MCF 10A (cell line): ENCODE measurements at regions not wholly inside any gene's neighbourhood (a gene's known extent, or its start where the extent isn't known, plus 50 kb on each side); places are given as distances from the start of the nearest gene placed in this dataset.

Source experiments
- BruUV-seq: library from RNA; stranded (reverse); fragments of 400-500 nt; replicated peaks from 2 replicates; lab custom pipeline; 2021; lab: Mats Ljungman, UMichigan
- CTCF ChIA-PET: fragments of 300-600 bp; sonication (Branson Sonifier 250); formaldehyde crosslinking; extraction: SDS; loops from one replicate; lab custom pipeline; 2021; ENCODE audit warnings: antibody characterized with exemption, inconsistent platforms; lab: Yijun Ruan, JAX
- POLR2A ChIA-PET: fragments of 300-600, 350-650 bp; sonication (Branson Sonifier 250); formaldehyde crosslinking; extraction: SDS; loops from one replicate; lab custom pipeline; 2020; ENCODE audit warnings: antibody characterized with exemption, inconsistent platforms; lab: Yijun Ruan, JAX
- DNase-seq: peaks from one replicate; pipeline ENCODE4 v3.0.0-alpha.2; 2018; ENCODE audit not compliant: unreplicated experiment
- H3K27ac Mint-ChIP-seq: one replicate; pipeline ENCODE4 v1.8.0; 2022; ENCODE audit warnings: mild to moderate bottlenecking, low read depth, mixed read lengths; ENCODE audit not compliant: unreplicated experiment
- H3K27me3 Mint-ChIP-seq: one replicate; pipeline ENCODE4 v1.8.0; 2022; ENCODE audit warnings: mixed read lengths; ENCODE audit not compliant: insufficient read depth, unreplicated experiment
- H3K36me3 Mint-ChIP-seq: one replicate; pipeline ENCODE4 v1.8.0; 2022; ENCODE audit warnings: mild to moderate bottlenecking, moderate library complexity, mixed read lengths; ENCODE audit not compliant: insufficient read depth, unreplicated experiment
- H3K4me1 Mint-ChIP-seq: one replicate; pipeline ENCODE4 v1.8.0; 2022; ENCODE audit warnings: mixed read lengths; ENCODE audit not compliant: insufficient read depth, unreplicated experiment
- H3K4me3 Mint-ChIP-seq: one replicate; pipeline ENCODE4 v1.8.0; 2022; ENCODE audit warnings: mild to moderate bottlenecking, moderate library complexity, mixed read lengths; ENCODE audit not compliant: unreplicated experiment
- H3K9me3 Mint-ChIP-seq: one replicate; pipeline ENCODE4 v1.8.0; 2022; ENCODE audit warnings: mixed read lengths; ENCODE audit not compliant: unreplicated experiment
- CTCF ChIP-seq: fragments of 200-600 bp; IDR thresholded peaks from one replicate; pipeline ENCODE4 v1.8.0; 2022; ENCODE audit warnings: antibody characterized with exemption, mild to moderate bottlenecking; ENCODE audit not compliant: unreplicated experiment
- intact Hi-C: fragments of 100-400 bp; cut with micrococcal nuclease; formaldehyde crosslinking; loops from 2 replicates; pipeline ENCODE4 v1.14.1; 2022

- CTCF ChIA-PET = interaction anchor here (0.6 to 0.7 kb wide), 2 partner anchors 831 to 868 kb away, joined by 3 read pairs; no protein-coding TSS in a partner anchor
- no peak overlapping the region for H3K27ac Mint-ChIP-seq
Observed at GRCh38 chr16:65446427-65446826, 324.6 kb upstream of the CDH11 start.

GRCh38 chr16:65445313-65446260 is 323.7 kb upstream of the CDH11 start:
- Mint-ChIP-seq H3K4me3 (no peak overlapping the region), H3K36me3 (no peaks in the 10 kb centered on the region), H3K4me1 (no peaks in the 10 kb centered on the region), H3K9me3 (peaks cover 56% of the 10 kb centered on the region), H3K27me3 (no peaks in the 10 kb centered on the region), H3K27ac (no peak overlapping the region)
- BruUV-seq = no TSS peak
- intact Hi-C loops = no loop called here
- peak; percentile 7 for DNase-seq
- no peak for TF ChIP-seq CTCF
- CTCF ChIA-PET = interaction anchor here (0.6 to 0.7 kb wide), 3 partner anchors 72 to 869 kb away, joined by 3 read pairs; no protein-coding TSS in a partner anchor
- POLR2A ChIA-PET = no interaction called here

More at GRCh38 chr16:65446427-65446826, 324.6 kb upstream of the CDH11 start:
- intact Hi-C loops = no loop called here
- peaks cover 54% of the 10 kb centered on the region for H3K9me3 Mint-ChIP-seq
- H3K4me3 Mint-ChIP-seq = no peak overlapping the region
- no TSS peak for BruUV-seq
- H3K36me3 Mint-ChIP-seq = no peaks in the 10 kb centered on the region
- POLR2A ChIA-PET = no interaction called here
- no peaks in the 10 kb centered on the region for H3K4me1 Mint-ChIP-seq
- H3K27me3 Mint-ChIP-seq = no peaks in the 10 kb centered on the region
- TF ChIP-seq CTCF = no peak
- DNase-seq = no peak

- no TSS peak for BruUV-seq
- H3K27ac Mint-ChIP-seq = no peak overlapping the region
- no peaks in the 10 kb centered on the region for H3K4me1 Mint-ChIP-seq
- no peak for DNase-seq
- no peaks in the 10 kb centered on the region for H3K36me3 Mint-ChIP-seq
- no peak for TF ChIP-seq CTCF
- no peak overlapping the region for H3K4me3 Mint-ChIP-seq
- H3K27me3 Mint-ChIP-seq = no peaks in the 10 kb centered on the region
- intact Hi-C loops = no loop called here
- peaks cover 38% of the 10 kb centered on the region for H3K9me3 Mint-ChIP-seq
- ChIA-PET CTCF (no interaction called here), POLR2A (interaction anchor here (0.6 kb wide), 1 partner anchor 19 kb away, joined by 3 read pairs; no protein-coding TSS in a partner anchor)
Observed at GRCh38 chr16:65441501-65441900, 319.6 kb upstream of the CDH11 start.

GRCh38 chr16:65429504-65430181 is 307.8 kb upstream of the CDH11 start:
- H3K9me3 Mint-ChIP-seq = peaks cover 60% of the 10 kb centered on the region
- H3K4me3 Mint-ChIP-seq = no peak overlapping the region
- TF ChIP-seq CTCF = no peak
- no TSS peak for BruUV-seq
- DNase-seq = no peak
- CTCF ChIA-PET = no interaction called here
- intact Hi-C loops = no loop called here
- no peaks in the 10 kb centered on the region for H3K27me3 Mint-ChIP-seq
- no peaks in the 10 kb centered on the region for H3K4me1 Mint-ChIP-seq
- H3K27ac Mint-ChIP-seq = no peak overlapping the region
- no peaks in the 10 kb centered on the region for H3K36me3 Mint-ChIP-seq
- POLR2A ChIA-PET = no interaction called here
